Right lobe of liver (tissue), 6 donors: ENCODE measurements at regions not wholly inside any gene's neighbourhood (a gene's known extent, or its start where the extent isn't known, plus 50 kb on each side); places are given as distances from the start of the nearest gene placed in this dataset.

Source experiments
- ATAC-seq, 4 donors: fragments of 200-7000 bp; cut with Tn5 transposase; one replicate each; pipeline ENCODE4 v1.9.1; 2020; ENCODE audit warnings: mild to moderate bottlenecking in 4 of 4, moderate library complexity in 4 of 4
- DNase-seq, 3 donors: peaks; one replicate each; pipeline ENCODE4 v3.0.0-alpha.2; 2020
- H3K27ac ChIP-seq, 3 donors: fragments of 200-600 bp; one replicate each; pipeline ENCODE4 v1.8.0; 2022
- H3K27me3 ChIP-seq, 2 donors: fragments of 200-600 bp; one replicate each; pipeline ENCODE4 v1.8.0; 2022
- H3K36me3 ChIP-seq, 4 donors: fragments of 200-600 bp; sonication (generic) in 1 of 4; one replicate each; pipeline versions ENCODE4 v1.5.1 to v1.8.0; 2017 to 2022; ENCODE audit warnings: control low read depth in 1 of 4
- H3K4me1 ChIP-seq, 4 donors: fragments of 200-600 bp; sonication (generic) in 1 of 4; one replicate each; pipeline versions ENCODE4 v1.5.1 to v1.8.0; 2017 to 2022; ENCODE audit warnings: control low read depth in 1 of 4
- H3K4me3 ChIP-seq, 3 donors: fragments of 200-600 bp; one replicate each; pipeline ENCODE4 v1.8.0; 2022
- H3K9me3 ChIP-seq, 4 donors: fragments of 200-600 bp; sonication (generic) in 1 of 4; one replicate each; pipeline versions ENCODE4 v1.5.1 to v1.8.0; 2017 to 2022; ENCODE audit warnings: control low read depth in 1 of 4
- CTCF ChIP-seq, 4 donors: fragments of 200-600 bp in 3 of 4; fragments of 450-650 bp in 1 of 4; IDR thresholded peaks; one replicate each; pipeline versions ENCODE4 v1.5.1 to v1.8.0; 2016 to 2022; ENCODE audit warnings: antibody characterized with exemption in 4 of 4, mild to moderate bottlenecking in 2 of 4
- POLR2A ChIP-seq: fragments of 450-650 bp; IDR thresholded peaks from one replicate; pipeline ENCODE4 v1.6.1; 2017; ENCODE audit warnings: antibody characterized with exemption, mild to moderate bottlenecking
- WGBS: methylation state at CpG from one replicate; pipeline ENCODE4 v1.1.6; 2018; ENCODE audit warnings: low coverage, low lambda C conversion rate; ENCODE audit not compliant: insufficient coverage; ENCODE audit errors: missing lambda C conversion rate; 5-methylcytosine and 5-hydroxymethylcytosine counted together
- intact Hi-C, 2 donors: fragments of 100-400 bp; cut with DNase I; formaldehyde crosslinking; loops; one replicate each; pipeline versions ENCODE4 v1.11.2 to v1.14.1; 2022
- donor health status: DM: no; HTN: yes; CAD: no.
- donor health status: DM: no; HTN: no; CAD: no.
- donor health status: DM: no; HTN: no; CAD: no.
- donor health status: DM: no; HTN: yes; CAD: no.
- donor health status: DM: no; HTN: yes; CAD: no.

- Histone ChIP-seq H3K4me1 (no peaks in the 10 kb centered on the region), H3K9me3 (no peaks in the 10 kb centered on the region), H3K27me3 (no peaks in the 10 kb centered on the region), H3K27ac (no peak overlapping the region), H3K4me3 (no peak overlapping the region), H3K36me3 (no peaks in the 10 kb centered on the region)
- intact Hi-C loops = no loop called here
- DNase-seq (no peak), ATAC-seq (no peak)
- TF ChIP-seq POLR2A (no peak), CTCF (IDR thresholded peaks at IDR 0.05) (no peak)
Observed at GRCh38 chr3:166422556-166422955, 585.3 kb upstream of the BCHE start.

- no peak for DNase-seq
- intact Hi-C loops = no loop called here
- Histone ChIP-seq H3K27ac (no peak overlapping the region), H3K4me3 (no peak overlapping the region), H3K9me3 (no peaks in the 10 kb centered on the region), H3K27me3 (no peaks in the 10 kb centered on the region), H3K36me3 (no peaks in the 10 kb centered on the region), H3K4me1 (no peaks in the 10 kb centered on the region)
- ATAC-seq = no peak
- 49% methylated on average over 2 of the region's 2 CpGs for WGBS
- TF ChIP-seq POLR2A = no peak
- no peak for TF ChIP-seq CTCF (IDR thresholded peaks at IDR 0.05)
Observed at GRCh38 chr3:166420071-166420470, 582.8 kb upstream of the BCHE start.

- H3K27ac ChIP-seq = no peak overlapping the region
- intact Hi-C loops = no loop called here
- TF ChIP-seq CTCF (IDR thresholded peaks at IDR 0.05) (no peak), POLR2A (no peak)
- no peak overlapping the region for H3K4me3 ChIP-seq
- no peaks in the 10 kb centered on the region for H3K27me3 ChIP-seq
- H3K9me3 ChIP-seq = no peaks in the 10 kb centered on the region
- WGBS = 20% methylated on average over 1 of the region's 1 CpG
- no peaks in the 10 kb centered on the region for H3K4me1 ChIP-seq
- no peak for ATAC-seq
- no peaks in the 10 kb centered on the region for H3K36me3 ChIP-seq
- DNase-seq = no peak
Observed at GRCh38 chr3:166405896-166406295, 568.7 kb upstream of the BCHE start.

- Histone ChIP-seq H3K4me3 (no peak overlapping the region), H3K36me3 (no peaks in the 10 kb centered on the region), H3K27ac (no peak overlapping the region), H3K4me1 (no peaks in the 10 kb centered on the region), H3K27me3 (no peaks in the 10 kb centered on the region), H3K9me3 (no peaks in the 10 kb centered on the region)
- DNase-seq (no peak), ATAC-seq (no peak)
- intact Hi-C loops = no loop called here
- TF ChIP-seq POLR2A = no peak
- TF ChIP-seq CTCF (IDR thresholded peaks at IDR 0.05) = no peak
Observed at GRCh38 chr3:166405465-166405864, 568.2 kb upstream of the BCHE start.

GRCh38 chr3:166390303-166390702 is 553.1 kb upstream of the BCHE start:
- Histone ChIP-seq H3K27ac (no peak overlapping the region), H3K27me3 (no peaks in the 10 kb centered on the region), H3K36me3 (no peaks in the 10 kb centered on the region), H3K4me3 (no peak overlapping the region), H3K4me1 (no peaks in the 10 kb centered on the region), H3K9me3 (no peaks in the 10 kb centered on the region)
- ATAC-seq = no peak
- no peak for DNase-seq
- no peak for TF ChIP-seq CTCF (IDR thresholded peaks at IDR 0.05)
- intact Hi-C loops = no loop called here
